ENCODE measurements at regions not wholly inside any gene's neighbourhood (a gene's known extent, or its start where the extent isn't known, plus 50 kb on each side); places are given as distances from the start of the nearest gene placed in this dataset.

DNA sequence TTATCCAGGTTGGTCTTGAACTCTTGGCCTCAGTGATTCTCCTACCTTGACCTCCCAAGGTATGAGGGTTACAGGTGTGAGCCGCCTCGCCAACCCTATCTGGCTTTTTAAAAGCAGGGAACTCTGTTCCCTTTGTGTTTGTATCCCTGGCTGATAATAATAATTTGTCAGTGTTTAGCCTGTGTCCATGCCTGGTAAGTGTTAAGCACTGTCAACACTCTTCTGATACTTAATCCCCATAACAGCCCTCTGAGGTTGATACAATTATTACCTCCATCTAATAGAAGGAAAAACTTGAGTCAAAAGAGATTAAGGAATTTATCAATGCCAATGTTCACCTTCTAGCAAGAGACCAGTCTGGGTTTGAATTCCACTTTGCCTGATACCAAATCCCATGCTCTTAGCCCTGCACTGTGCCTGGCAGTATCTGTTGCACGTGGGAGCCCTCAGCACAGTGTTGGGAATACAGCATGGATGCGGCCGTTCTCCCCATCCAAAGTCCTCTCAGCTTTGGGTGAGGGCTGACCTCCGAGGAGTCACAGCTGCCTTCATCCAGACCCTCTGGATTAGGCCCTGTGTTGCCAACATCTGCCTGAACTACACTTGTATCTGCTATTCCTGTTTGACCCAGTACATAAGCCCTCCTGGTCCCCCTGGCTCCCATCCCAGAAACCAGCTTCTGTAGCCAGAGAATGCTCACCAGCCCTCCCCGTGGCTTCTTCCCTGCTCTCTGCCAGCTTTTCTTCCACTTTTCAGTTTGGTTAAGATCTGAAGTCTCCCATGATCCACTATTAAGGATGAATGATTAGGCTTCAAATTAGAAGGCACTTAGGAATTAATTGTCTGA lies 335.6 kb upstream of the ASIC2 start:
- intact Hi-C loops (cut with micrococcal nuclease) (no loop called here), dilution Hi-C loops (cut with MboI; ENCODE audit: extremely low pct_ligation_motif_present, low sequenced_read_pairs) (no loop called here)
- DNase-seq (ENCODE audit: low read depth, low spot score): no peak
- no peak for FAIRE-seq
- Histone ChIP-seq H3K4me3 (replicated peaks in 1 of 3; ENCODE audit: insufficient read depth in 1 of 3, low read depth in 1 of 3, low read length in 3 of 3) (no peak overlapping the region), H3K27me3 (ENCODE audit: control insufficient read depth in 2 of 2, insufficient read depth in 2 of 2, low read length in 2 of 2) (no peaks in the 10 kb centered on the region), H4K20me1 (replicated peaks; ENCODE audit: control insufficient read depth, extremely low read depth, insufficient read depth, low read length) (no peaks in the 10 kb centered on the region), H2AFZ (ENCODE audit: low read depth, low read length) (no peak overlapping the region), H3K27ac (ENCODE audit: insufficient read depth, low read depth, low read length) (no peak overlapping the region), H3K79me2 (ENCODE audit: control insufficient read depth, insufficient read depth, low read length) (no peaks in the 10 kb centered on the region), H3K9ac (replicated peaks; ENCODE audit: extremely low read depth, insufficient read depth, low read length) (no peak overlapping the region), H3K9me1 (replicated peaks; ENCODE audit: control insufficient read depth, extremely low read depth, insufficient read depth, low read length) (no peaks in the 10 kb centered on the region), H3K9me3 (replicated peaks; ENCODE audit: control insufficient read depth, insufficient read depth, low read length) (peaks cover 5% of the 10 kb centered on the region), H3K36me3 (ENCODE audit: control insufficient read depth in 2 of 2, extremely low read depth in 1 of 2, insufficient read depth in 2 of 2, low read length in 2 of 2) (no peaks in the 10 kb centered on the region), H3K4me1 (ENCODE audit: control insufficient read depth, extremely low read depth, insufficient read depth, low read length) (no peaks in the 10 kb centered on the region), H3K4me2 (ENCODE audit: insufficient read depth, low read length) (no peak overlapping the region)
- POLR2A ChIA-PET: no interaction called here
- TF ChIP-seq, protein P1, sequence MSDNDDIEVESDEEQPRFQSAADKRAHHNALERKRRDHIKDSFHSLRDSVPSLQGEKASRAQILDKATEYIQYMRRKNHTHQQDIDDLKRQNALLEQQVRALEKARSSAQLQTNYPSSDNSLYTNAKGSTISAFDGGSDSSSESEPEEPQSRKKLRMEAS (IDR thresholded peaks at IDR 0.05; ENCODE audit: insufficient read depth, insufficient read length): no peak
- TF ChIP-seq, protein P2, sequence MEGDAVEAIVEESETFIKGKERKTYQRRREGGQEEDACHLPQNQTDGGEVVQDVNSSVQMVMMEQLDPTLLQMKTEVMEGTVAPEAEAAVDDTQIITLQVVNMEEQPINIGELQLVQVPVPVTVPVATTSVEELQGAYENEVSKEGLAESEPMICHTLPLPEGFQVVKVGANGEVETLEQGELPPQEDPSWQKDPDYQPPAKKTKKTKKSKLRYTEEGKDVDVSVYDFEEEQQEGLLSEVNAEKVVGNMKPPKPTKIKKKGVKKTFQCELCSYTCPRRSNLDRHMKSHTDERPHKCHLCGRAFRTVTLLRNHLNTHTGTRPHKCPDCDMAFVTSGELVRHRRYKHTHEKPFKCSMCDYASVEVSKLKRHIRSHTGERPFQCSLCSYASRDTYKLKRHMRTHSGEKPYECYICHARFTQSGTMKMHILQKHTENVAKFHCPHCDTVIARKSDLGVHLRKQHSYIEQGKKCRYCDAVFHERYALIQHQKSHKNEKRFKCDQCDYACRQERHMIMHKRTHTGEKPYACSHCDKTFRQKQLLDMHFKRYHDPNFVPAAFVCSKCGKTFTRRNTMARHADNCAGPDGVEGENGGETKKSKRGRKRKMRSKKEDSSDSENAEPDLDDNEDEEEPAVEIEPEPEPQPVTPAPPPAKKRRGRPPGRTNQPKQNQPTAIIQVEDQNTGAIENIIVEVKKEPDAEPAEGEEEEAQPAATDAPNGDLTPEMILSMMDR (IDR thresholded peaks at IDR 0.05; ENCODE audit: extremely low read depth in 1 of 2, insufficient read depth in 1 of 2, low read depth in 1 of 2, low read length in 2 of 2): no peak
- no peak for TF ChIP-seq FOS (IDR thresholded peaks at IDR 0.05; ENCODE audit: borderline replicate concordance, insufficient read depth, low read length)
- TF ChIP-seq JUN (IDR thresholded peaks at IDR 0.05; ENCODE audit: borderline replicate concordance, insufficient read depth, insufficient read length, low read depth): no peak
- CTCF ChIA-PET: no interaction called here
- no TSS peak for BruUV-seq (replicated peaks)

DNA sequence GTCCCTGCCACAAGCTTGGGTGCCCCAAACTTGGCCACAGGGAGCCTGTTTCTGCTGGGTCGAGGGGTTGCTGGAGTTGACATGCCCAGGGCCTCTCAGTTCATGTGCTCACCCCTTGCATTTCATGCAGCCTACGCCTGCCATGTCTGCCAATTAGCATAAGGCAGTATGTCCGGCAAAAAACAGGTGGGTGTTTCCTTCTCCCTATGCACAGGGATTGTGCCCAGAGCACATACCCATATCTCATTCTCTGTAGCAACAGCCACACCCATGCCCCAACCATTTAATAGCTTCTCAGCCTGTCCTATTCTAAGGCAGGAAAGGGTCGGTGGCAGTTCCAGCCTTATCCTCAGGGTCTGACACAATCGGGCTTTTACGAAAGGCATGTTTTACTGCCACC lies 340.4 kb upstream of the ASIC2 start:
- FAIRE-seq (no peak), DNase-seq (ENCODE audit: low read depth, low spot score) (no peak)
- H3K9ac ChIP-seq (replicated peaks; ENCODE audit: extremely low read depth, insufficient read depth, low read length): no peak overlapping the region
- no peak overlapping the region for H2AFZ ChIP-seq (ENCODE audit: low read depth, low read length)
- H3K9me1 ChIP-seq (replicated peaks; ENCODE audit: control insufficient read depth, extremely low read depth, insufficient read depth, low read length): no peaks in the 10 kb centered on the region
- intact Hi-C loops (cut with micrococcal nuclease) (no loop called here), dilution Hi-C loops (cut with MboI; ENCODE audit: extremely low pct_ligation_motif_present, low sequenced_read_pairs) (no loop called here)
- no peak overlapping the region for H3K4me3 ChIP-seq (replicated peaks in 1 of 3; ENCODE audit: insufficient read depth in 1 of 3, low read depth in 1 of 3, low read length in 3 of 3)
- no TSS peak for BruUV-seq (replicated peaks)
- H3K36me3 ChIP-seq (ENCODE audit: control insufficient read depth in 2 of 2, extremely low read depth in 1 of 2, insufficient read depth in 2 of 2, low read length in 2 of 2): no peaks in the 10 kb centered on the region
- no peaks in the 10 kb centered on the region for H3K79me2 ChIP-seq (ENCODE audit: control insufficient read depth, insufficient read depth, low read length)
- ChIA-PET POLR2A (no interaction called here), CTCF (no interaction called here)
- H3K27ac ChIP-seq (ENCODE audit: insufficient read depth, low read depth, low read length): no peak overlapping the region
- TF ChIP-seq POLR2AphosphoS5 (IDR thresholded peaks at IDR 0.05; ENCODE audit: insufficient read depth, low read depth, low read length) (no peak), POLR2A (IDR thresholded peaks at IDR 0.05; ENCODE audit: low read depth, low read length) (no peak), EZH2 (IDR thresholded peaks at IDR 0.05; ENCODE audit: borderline replicate concordance, low read depth, low read length, severe bottlenecking) (no peak), FOS (IDR thresholded peaks at IDR 0.05; ENCODE audit: borderline replicate concordance, insufficient read depth, low read length) (no peak), MYC (IDR thresholded peaks at IDR 0.05; ENCODE audit: low read depth, low read length) (no peak), JUN (IDR thresholded peaks at IDR 0.05; ENCODE audit: borderline replicate concordance, insufficient read depth, insufficient read length, low read depth) (no peak), GATA2 (IDR thresholded peaks at IDR 0.05; ENCODE audit: insufficient read depth, insufficient read length, low read depth, low read length) (no peak)
- TF ChIP-seq, protein P2 (IDR thresholded peaks at IDR 0.05; ENCODE audit: extremely low read depth in 1 of 2, insufficient read depth in 1 of 2, low read depth in 1 of 2, low read length in 2 of 2): no peak
- TF ChIP-seq, protein P1 (IDR thresholded peaks at IDR 0.05; ENCODE audit: insufficient read depth, insufficient read length): no peak
- no peaks in the 10 kb centered on the region for H3K27me3 ChIP-seq (ENCODE audit: control insufficient read depth in 2 of 2, insufficient read depth in 2 of 2, low read length in 2 of 2)
- H3K9me3 ChIP-seq (replicated peaks; ENCODE audit: control insufficient read depth, insufficient read depth, low read length): peaks cover 5% of the 10 kb centered on the region
- H3K4me1 ChIP-seq (ENCODE audit: control insufficient read depth, extremely low read depth, insufficient read depth, low read length): no peaks in the 10 kb centered on the region
- no peak overlapping the region for H3K4me2 ChIP-seq (ENCODE audit: insufficient read depth, low read length)
- H4K20me1 ChIP-seq (replicated peaks; ENCODE audit: control insufficient read depth, extremely low read depth, insufficient read depth, low read length): no peaks in the 10 kb centered on the region

Data from endothelial cell of umbilical vein (primary cell).